HUDEP-2 (cell line): ENCODE measurements at regions not wholly inside any gene's neighbourhood (a gene's known extent, or its start where the extent isn't known, plus 50 kb on each side); places are given as distances from the start of the nearest gene placed in this dataset.
"Not testable (repeated sequence)": the region's sequence is repeated elsewhere in the genome, so short reads cannot be mapped to it uniquely, and the experiment has no call there.

ENCODE experiments used
- DNase-seq, 76 experiments: peaks; one replicate each; lab custom pipeline; 2025; ENCODE audit not compliant: unreplicated experiment in 76 of 76; lab: John Stamatoyannopoulos, UW

GRCh38 chr13:46467694-46468093, 80.6 kb upstream of the RUBCNL start:
- not testable (repeated sequence) for DNase-seq

- not testable (repeated sequence) for DNase-seq
Observed at GRCh38 chr13:46466074-46466473, 79.0 kb upstream of the RUBCNL start.

- no peak for DNase-seq
Observed at GRCh38 chr13:46463719-46464118, 76.7 kb upstream of the RUBCNL start.

GRCh38 chr13:46460223-46460622, 73.2 kb upstream of the RUBCNL start:
- DNase-seq = not testable (repeated sequence)

- not testable (repeated sequence) for DNase-seq
Observed at GRCh38 chr13:46457255-46457654, 70.2 kb upstream of the RUBCNL start.

GRCh38 chr13:46455924-46456323, 68.9 kb upstream of the RUBCNL start:
- DNase-seq = peak in 5 of 76 experiments; percentile 1 to 5 (median 1)

- DNase-seq = not testable (repeated sequence)
Observed at GRCh38 chr13:46451145-46451544, 64.1 kb upstream of the RUBCNL start.

- DNase-seq = not testable (repeated sequence)
Observed at GRCh38 chr13:46449949-46450348, 62.9 kb upstream of the RUBCNL start.

GRCh38 chr13:46448148-46448547, 61.1 kb upstream of the RUBCNL start:
- DNase-seq = not testable (repeated sequence)

GRCh38 chr13:46437808-46438404, 50.9 kb upstream of the RUBCNL start:
- DNase-seq = not testable (repeated sequence)
